PC-3 (cell line): ENCODE measurements at regions not wholly inside any gene's neighbourhood (a gene's known extent, or its start where the extent isn't known, plus 50 kb on each side); places are given as distances from the start of the nearest gene placed in this dataset.

Experiments
- ATAC-seq: fragments of 200-7000 bp; cut with Tn5 transposase; 2 replicates; pipeline ENCODE4 v1.9.1; 2020; ENCODE audit warnings: mild to moderate bottlenecking, moderate library complexity
- BruUV-seq: library from RNA; stranded (reverse); fragments of 400-500 nt; replicated peaks from 2 replicates; lab custom pipeline; 2021; lab: Mats Ljungman, UMichigan
- CTCF ChIA-PET: fragments of 300-600 bp; sonication (Branson Sonifier 250); formaldehyde crosslinking; loops from one replicate; lab custom pipeline; 2022; ENCODE audit warnings: antibody characterized with exemption; lab: Charles Lee
- POLR2A ChIA-PET: fragments of 300-600 bp; sonication (Branson Sonifier 250); formaldehyde crosslinking; loops from one replicate; lab custom pipeline; 2022; ENCODE audit warnings: antibody characterized with exemption; ENCODE audit not compliant: unreplicated experiment; lab: Charles Lee
- DNase-seq: peaks from one replicate; pipeline ENCODE4 v3.0.0-alpha.2; 2015
- H2AFZ ChIP-seq: fragments of 300-600 bp; sonication (generic); 2 replicates; pipeline ENCODE4 v1.6.0; 2016; ENCODE audit warnings: antibody characterized with exemption, low read length
- H3F3A ChIP-seq: fragments of 300-600 bp; sonication (generic); one replicate; pipeline ENCODE4 v1.6.0; 2017; ENCODE audit warnings: antibody characterized with exemption, low read length, control low read depth, mild to moderate bottlenecking; ENCODE audit not compliant: unreplicated experiment
- H3K27ac ChIP-seq: fragments of 300-600 bp; sonication (generic); 2 replicates; pipeline ENCODE4 v1.5.1; 2016; ENCODE audit warnings: mild to moderate bottlenecking, low read length
- H3K27me3 ChIP-seq: fragments of 300-600 bp; sonication (generic); 2 replicates; pipeline ENCODE4 v1.6.1; 2016; ENCODE audit warnings: low read length, mixed read lengths
- H3K36me3 ChIP-seq: fragments of 300-600 bp; sonication (generic); 2 replicates; pipeline ENCODE4 v1.6.1; 2016; ENCODE audit warnings: low read depth, mixed run types, low read length, mixed read lengths
- H3K4me1 ChIP-seq: fragments of 300-600 bp; sonication (generic); 2 replicates; pipeline ENCODE4 v1.5.1; 2016; ENCODE audit warnings: low read length; ENCODE audit not compliant: insufficient read depth
- H3K4me2 ChIP-seq: fragments of 300-600 bp; sonication (generic); 2 replicates; pipeline ENCODE4 v1.6.0; 2016; ENCODE audit warnings: low read length
- H3K4me3 ChIP-seq: fragments of 300-600 bp; sonication (generic); 2 replicates; pipeline ENCODE4 v1.5.1; 2016; ENCODE audit warnings: mild to moderate bottlenecking, low read length, mixed read lengths
- H3K79me2 ChIP-seq: fragments of 300-600 bp; sonication (generic); 2 replicates; pipeline ENCODE4 v1.6.1; 2017; ENCODE audit warnings: low read length, mixed read lengths
- H3K9ac ChIP-seq: fragments of 300-600 bp; sonication (generic); 2 replicates; pipeline ENCODE4 v1.6.0; 2016; ENCODE audit warnings: mild to moderate bottlenecking, low read length
- H3K9me2 ChIP-seq: fragments of 300-600 bp; sonication (generic); replicated peaks from 2 replicates; pipeline ENCODE4 v1.6.1; 2016; ENCODE audit warnings: mixed run types, low read length, mixed read lengths
- H3K9me3 ChIP-seq: fragments of 300-600 bp; sonication (generic); 2 replicates; pipeline ENCODE4 v1.6.1; 2016; ENCODE audit warnings: low read length, mixed read lengths
- H4K20me1 ChIP-seq: fragments of 300-600 bp; sonication (generic); 2 replicates; pipeline ENCODE4 v1.6.1; 2016; ENCODE audit warnings: low read length, mixed read lengths
- CTCF ChIP-seq: fragments of 300-600 bp; sonication (generic); conservative IDR thresholded peaks from 2 replicates; pipeline ENCODE4 v1.5.1; 2017; ENCODE audit warnings: antibody characterized with exemption, low read depth, mild to moderate bottlenecking, low read length
- EZH2 ChIP-seq: fragments of 300-600 bp; sonication (generic); IDR thresholded peaks from one replicate; pipeline ENCODE4 v1.6.1; 2017; ENCODE audit warnings: antibody characterized with exemption, mild to moderate bottlenecking, low read length; ENCODE audit not compliant: unreplicated experiment
- EZH2phosphoT487 ChIP-seq: fragments of 300-600 bp; sonication (generic); IDR thresholded peaks from 2 replicates; pipeline ENCODE4 v1.6.1; 2018; ENCODE audit warnings: mild to moderate bottlenecking, antibody characterized with exemption, low read length, borderline replicate concordance
- intact Hi-C: fragments of 100-400 bp; cut with micrococcal nuclease; formaldehyde crosslinking; loops from 2 replicates; pipeline ENCODE4 v1.9.0; 2023

GRCh38 chr22:22130953-22131608 lies 113.5 kb upstream of the VPREB1 start:
- Histone ChIP-seq H3K36me3 (no peaks in the 10 kb centered on the region), H3K9me3 (no peaks in the 10 kb centered on the region), H3K9ac (no peak overlapping the region), H3K4me2 (no peak overlapping the region), H4K20me1 (no peaks in the 10 kb centered on the region), H3F3A (no peaks in the 10 kb centered on the region), H3K79me2 (no peaks in the 10 kb centered on the region), H3K9me2 (no peaks in the 10 kb centered on the region), H3K4me3 (no peak overlapping the region), H3K27me3 (peaks cover 36% of the 10 kb centered on the region), H3K4me1 (no peaks in the 10 kb centered on the region), H2AFZ (no peak overlapping the region), H3K27ac (no peak overlapping the region)
- DNase-seq (no peak), ATAC-seq (no peak)
- CTCF ChIA-PET: interaction anchor here (0.7 kb wide), 1 partner anchor 9 kb away, joined by 3 read pairs; no protein-coding TSS in a partner anchor
- BruUV-seq: no TSS peak
- TF ChIP-seq EZH2 (no peak), EZH2phosphoT487 (no peak), CTCF (no peak)
- intact Hi-C loops: no loop called here
- POLR2A ChIA-PET: no interaction called here

GRCh38 chr22:22129387-22129786 lies 115.2 kb upstream of the VPREB1 start:
- no peaks in the 10 kb centered on the region for H4K20me1 ChIP-seq
- DNase-seq (no peak), ATAC-seq (no peak)
- H3K4me2 ChIP-seq: no peak overlapping the region
- H3K27me3 ChIP-seq: peaks cover 21% of the 10 kb centered on the region
- no peaks in the 10 kb centered on the region for H3K9me3 ChIP-seq
- intact Hi-C loops: no loop called here
- no peak overlapping the region for H2AFZ ChIP-seq
- ChIA-PET CTCF (no interaction called here), POLR2A (no interaction called here)
- no peak overlapping the region for H3K4me3 ChIP-seq
- BruUV-seq: no TSS peak
- H3K9ac ChIP-seq: no peak overlapping the region
- H3K27ac ChIP-seq: no peak overlapping the region
- H3K4me1 ChIP-seq: no peaks in the 10 kb centered on the region
- H3K9me2 ChIP-seq: no peaks in the 10 kb centered on the region
- no peaks in the 10 kb centered on the region for H3K79me2 ChIP-seq
- no peaks in the 10 kb centered on the region for H3K36me3 ChIP-seq
- no peaks in the 10 kb centered on the region for H3F3A ChIP-seq
- TF ChIP-seq EZH2 (no peak), EZH2phosphoT487 (no peak), CTCF (no peak)

GRCh38 chr22:22128440-22128839 lies 116.1 kb upstream of the VPREB1 start:
- Histone ChIP-seq H3K4me2 (no peak overlapping the region), H3K36me3 (no peaks in the 10 kb centered on the region), H3K4me1 (no peaks in the 10 kb centered on the region), H3K9me2 (no peaks in the 10 kb centered on the region), H3K79me2 (no peaks in the 10 kb centered on the region), H3K9me3 (no peaks in the 10 kb centered on the region), H3K4me3 (no peak overlapping the region), H3K27ac (no peak overlapping the region), H4K20me1 (no peaks in the 10 kb centered on the region), H3K9ac (no peak overlapping the region), H3F3A (no peaks in the 10 kb centered on the region), H2AFZ (no peak overlapping the region), H3K27me3 (peaks cover 14% of the 10 kb centered on the region; the same call in 1 of the 2 replicates)
- TF ChIP-seq CTCF: no peak
- TF ChIP-seq EZH2phosphoT487: no peak
- no peak for TF ChIP-seq EZH2
- intact Hi-C loops: no loop called here
- no TSS peak for BruUV-seq
- POLR2A ChIA-PET: no interaction called here
- CTCF ChIA-PET: no interaction called here
- ATAC-seq (no peak), DNase-seq (no peak)
